B cell (primary cell): ENCODE measurements at regions not wholly inside any gene's neighbourhood (a gene's known extent, or its start where the extent isn't known, plus 50 kb on each side); places are given as distances from the start of the nearest gene placed in this dataset.

ENCODE experiments used
- ATAC-seq: fragments of 200-7000 bp; cut with Tn5 transposase; one replicate; pipeline ENCODE4 v1.10.0; 2021; ENCODE audit warnings: low read depth, mild to moderate bottlenecking, moderate number of reproducible peaks, moderate library complexity
- CTCF ChIA-PET: fragments of 350-600 bp; sonication (Branson Sonifier 250); formaldehyde crosslinking; loops from one replicate; lab custom pipeline; 2021; ENCODE audit warnings: antibody characterized with exemption, inconsistent platforms; lab: Charles Lee
- POLR2A ChIA-PET: fragments of 350-600 bp; sonication (Branson Sonifier 250); formaldehyde crosslinking; loops from one replicate; lab custom pipeline; 2021; ENCODE audit warnings: antibody characterized with exemption; lab: Charles Lee
- DNase-seq: peaks from one replicate; pipeline ENCODE4 v3.0.0; 2013
- H2AFZ ChIP-seq: 2 replicates; pipeline ENCODE4 v1.6.1; 2012; ENCODE audit warnings: mild to moderate bottlenecking, low read depth, low read length; ENCODE audit not compliant: insufficient read depth, poor library complexity, severe bottlenecking
- H3K27ac ChIP-seq, 2 donors: 1 replicate in 1 of 2; 2 replicates in 1 of 2; pipeline ENCODE4 v1.5.1; 2012 to 2013; ENCODE audit warnings: low read length in 2 of 2, mild to moderate bottlenecking in 2 of 2, moderate library complexity in 1 of 2
- H3K27me3 ChIP-seq, 4 experiments: fragments of 200-600 bp in 1 of 4; sonication (generic) in 1 of 4; replicated peaks in 1 of 4; 1 replicate in 2 of 4; 2 replicates in 2 of 4; pipeline versions ENCODE4 v1.6.1 to v1.7.0; 2013 to 2016; ENCODE audit warnings: low read length in 3 of 4, mild to moderate bottlenecking in 2 of 4, mixed read lengths in 1 of 4, moderate library complexity in 1 of 4; ENCODE audit not compliant: insufficient read depth in 4 of 4, control insufficient read depth in 3 of 4; ENCODE audit errors: control extremely low read depth in 1 of 4
- H3K36me3 ChIP-seq, 2 experiments: replicated peaks in 1 of 2; 1 replicate in 1 of 2; 2 replicates in 1 of 2; pipeline versions ENCODE4 v1.6.1 to v1.7.1; 2013; ENCODE audit warnings: low read length in 1 of 2; ENCODE audit not compliant: insufficient read depth in 2 of 2, control insufficient read depth in 1 of 2; ENCODE audit errors: control extremely low read depth in 1 of 2, extremely low read depth in 1 of 2
- H3K4me1 ChIP-seq, 2 donors: fragments of 200-600 bp in 1 of 2; sonication (generic) in 1 of 2; 1 replicate in 1 of 2; 2 replicates in 1 of 2; pipeline versions ENCODE4 v1.5.1 to v1.6.1; 2013 to 2017; ENCODE audit warnings: low read length in 2 of 2; ENCODE audit not compliant: control insufficient read depth in 2 of 2, insufficient read depth in 2 of 2
- H3K4me2 ChIP-seq: replicated peaks from 2 replicates; pipeline ENCODE3; 2012; ENCODE audit warnings: mild to moderate bottlenecking, low read depth, low read length; ENCODE audit not compliant: poor library complexity, severe bottlenecking
- H3K4me3 ChIP-seq, 5 experiments: fragments of 200-600 bp in 1 of 5; sonication (generic) in 1 of 5; 1 replicate in 3 of 5; 2 replicates in 2 of 5; pipeline versions ENCODE4 v1.5.1 to v1.7.0; 2011 to 2016; ENCODE audit warnings: low read length in 4 of 5, mild to moderate bottlenecking in 4 of 5, low read depth in 2 of 5, control low read depth in 1 of 5, moderate library complexity in 1 of 5; ENCODE audit not compliant: insufficient read depth in 1 of 5; ENCODE audit errors: control extremely low read depth in 1 of 5, extremely low read depth in 1 of 5
- H3K79me2 ChIP-seq: fragments of 200-600 bp; sonication (generic); one replicate; pipeline ENCODE4 v1.6.0; 2016; ENCODE audit warnings: low read length; ENCODE audit not compliant: control insufficient read depth, insufficient read depth
- H3K9ac ChIP-seq: fragments of 200-600 bp; sonication (generic); 2 replicates; pipeline ENCODE4 v1.6.1; 2017; ENCODE audit warnings: mild to moderate bottlenecking, low read length, moderate library complexity
- H3K9me3 ChIP-seq, 3 donors: one replicate each; pipeline versions ENCODE4 v1.6.1 to v1.7.1; 2013; ENCODE audit warnings: low read length in 2 of 3; ENCODE audit not compliant: control insufficient read depth in 2 of 3, insufficient read depth in 1 of 3; ENCODE audit errors: control extremely low read depth in 1 of 3
- H4K20me1 ChIP-seq: 2 replicates; pipeline ENCODE4 v1.6.0; 2012; ENCODE audit warnings: mild to moderate bottlenecking, low read length; ENCODE audit not compliant: insufficient read depth, control insufficient read depth, poor library complexity, severe bottlenecking
- H3K27ac Mint-ChIP-seq: one replicate; pipeline ENCODE4 v1.8.0; 2021; ENCODE audit warnings: mixed read lengths
- H3K27me3 Mint-ChIP-seq: one replicate; pipeline ENCODE4 v1.8.0; 2021; ENCODE audit warnings: mixed read lengths
- H3K4me1 Mint-ChIP-seq: one replicate; pipeline ENCODE4 v1.8.0; 2021; ENCODE audit warnings: mixed read lengths
- H3K4me3 Mint-ChIP-seq: one replicate; pipeline ENCODE4 v1.8.0; 2021; ENCODE audit warnings: mixed read lengths
- H3K9me3 Mint-ChIP-seq: one replicate; pipeline ENCODE4 v1.8.0; 2022; ENCODE audit warnings: mixed read lengths; ENCODE audit not compliant: insufficient read depth
- CTCF ChIP-seq: fragments of 200-600 bp; IDR thresholded peaks from one replicate; pipeline ENCODE4 v1.8.0; 2022; ENCODE audit warnings: antibody characterized with exemption, mild to moderate bottlenecking
- EZH2 ChIP-seq: IDR thresholded peaks from 2 replicates; pipeline ENCODE4 v1.6.1; 2012; ENCODE audit warnings: borderline replicate concordance, low read depth, mild to moderate bottlenecking, moderate library complexity, low read length; ENCODE audit not compliant: insufficient read depth, poor library complexity, severe bottlenecking
- WGBS: methylation state at CpG from one replicate; pipeline ENCODE4 v1.1.5; 2013; ENCODE audit warnings: missing lambda C conversion rate; ENCODE audit not compliant: insufficient coverage; 5-methylcytosine and 5-hydroxymethylcytosine counted together
- intact Hi-C: fragments of 100-400 bp; cut with micrococcal nuclease; formaldehyde crosslinking; loops from one replicate; pipeline ENCODE4 v1.10.0; 2022

DNA sequence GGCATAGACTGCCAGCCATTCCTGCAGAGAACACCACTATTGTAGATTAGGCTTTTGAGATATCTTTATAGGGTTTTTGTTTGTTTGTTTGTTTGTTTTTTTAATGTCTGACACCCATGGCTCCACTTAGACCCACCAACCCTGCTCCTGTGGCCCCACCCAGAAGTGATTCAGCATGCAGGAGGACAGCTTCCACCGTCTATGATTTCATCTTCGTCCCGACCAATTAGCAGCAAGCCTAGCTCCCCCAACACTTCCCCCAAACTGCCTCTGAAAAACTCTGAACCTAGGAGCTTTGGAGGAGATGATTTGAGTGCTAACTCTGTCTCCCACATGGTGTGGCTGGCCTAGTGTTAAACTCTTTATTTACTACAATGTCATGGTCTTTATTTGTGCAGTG is 108.3 kb upstream of the RXFP2 start:
- DNase-seq (no peak), ATAC-seq (no peak)
- no peak overlapping the region for H3K9ac ChIP-seq
- no peaks in the 10 kb centered on the region for H3K9me3 ChIP-seq
- Mint-ChIP-seq H3K4me1 (no peaks in the 10 kb centered on the region), H3K4me3 (no peak overlapping the region), H3K27me3 (peaks cover 3% of the 10 kb centered on the region), H3K9me3 (peaks cover 7% of the 10 kb centered on the region), H3K27ac (no peak overlapping the region)
- no peak overlapping the region for H2AFZ ChIP-seq
- no peak overlapping the region for H3K27ac ChIP-seq
- H3K36me3 ChIP-seq = no peaks in the 10 kb centered on the region
- H3K27me3 ChIP-seq = no peaks in the 10 kb centered on the region
- H4K20me1 ChIP-seq = no peaks in the 10 kb centered on the region
- no peak overlapping the region for H3K4me2 ChIP-seq
- H3K4me1 ChIP-seq = no peaks in the 10 kb centered on the region
- H3K79me2 ChIP-seq = no peaks in the 10 kb centered on the region
- no peak for TF ChIP-seq CTCF
- no peak for TF ChIP-seq EZH2
- ChIA-PET POLR2A (no interaction called here), CTCF (no interaction called here)
- intact Hi-C loops = no loop called here
- H3K4me3 ChIP-seq = no peak overlapping the region
- WGBS = no CpG with 5 or more reads among the region's 3 CpGs

GRCh38 chr13:31631746-31632145 is 107.6 kb upstream of the RXFP2 start:
- Mint-ChIP-seq H3K9me3 (peaks cover 7% of the 10 kb centered on the region), H3K4me3 (no peak overlapping the region), H3K27me3 (peaks cover 1% of the 10 kb centered on the region), H3K4me1 (no peaks in the 10 kb centered on the region), H3K27ac (no peak overlapping the region)
- Histone ChIP-seq H3K9ac (no peak overlapping the region), H3K27ac (no peak overlapping the region), H2AFZ (no peak overlapping the region), H3K9me3 (no peaks in the 10 kb centered on the region), H3K4me3 (no peak overlapping the region), H3K27me3 (no peaks in the 10 kb centered on the region), H4K20me1 (no peaks in the 10 kb centered on the region), H3K36me3 (no peaks in the 10 kb centered on the region), H3K4me1 (no peaks in the 10 kb centered on the region), H3K4me2 (no peak overlapping the region), H3K79me2 (no peaks in the 10 kb centered on the region)
- POLR2A ChIA-PET = no interaction called here
- DNase-seq = no peak
- CTCF ChIA-PET = no interaction called here
- no peak for TF ChIP-seq EZH2
- TF ChIP-seq CTCF = no peak
- no peak for ATAC-seq
- intact Hi-C loops = no loop called here
